Gastroesophageal sphincter (tissue), 3 donors: ENCODE measurements at regions not wholly inside any gene's neighbourhood (a gene's known extent, or its start where the extent isn't known, plus 50 kb on each side); places are given as distances from the start of the nearest gene placed in this dataset.

ENCODE experiments used
- POLR2A ChIP-seq, 2 donors: fragments of 450-650 bp; IDR thresholded peaks; one replicate each; pipeline ENCODE4 v1.6.1; 2017; ENCODE audit warnings: antibody characterized with exemption in 2 of 2, mild to moderate bottlenecking in 2 of 2, moderate library complexity in 1 of 2
- TF ChIP-seq, protein P1 (sequence below), 4 experiments: fragments of 200-600 bp in 2 of 4; fragments of 450-650 bp in 2 of 4; sonication (generic) in 1 of 4; IDR thresholded peaks; one replicate each; pipeline ENCODE4 v1.5.1; 2017 to 2019; ENCODE audit warnings: antibody characterized with exemption in 4 of 4, mild to moderate bottlenecking in 2 of 4, moderate library complexity in 2 of 4

DNA sequence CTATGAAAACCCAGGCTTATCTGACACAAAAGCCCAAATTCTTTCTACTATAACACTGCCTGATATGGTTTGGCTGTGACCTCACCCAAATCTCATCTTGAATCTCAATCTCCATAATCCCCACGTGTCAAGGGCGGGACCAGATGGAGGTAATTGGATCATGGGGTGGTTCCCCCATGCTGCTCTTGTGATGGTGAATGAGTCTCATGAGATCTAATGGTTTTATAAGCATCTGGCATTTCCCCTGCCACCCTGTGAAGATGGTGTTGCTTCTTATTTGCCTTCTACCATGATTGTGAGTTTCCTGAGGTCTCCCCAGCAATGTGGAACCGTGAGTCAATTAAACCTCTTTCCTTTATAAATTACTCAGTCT lies 123.3 kb upstream of the USP24 start:
- TF ChIP-seq POLR2A (IDR thresholded peaks at IDR 0.05) = no peak
- TF ChIP-seq, protein P1, sequence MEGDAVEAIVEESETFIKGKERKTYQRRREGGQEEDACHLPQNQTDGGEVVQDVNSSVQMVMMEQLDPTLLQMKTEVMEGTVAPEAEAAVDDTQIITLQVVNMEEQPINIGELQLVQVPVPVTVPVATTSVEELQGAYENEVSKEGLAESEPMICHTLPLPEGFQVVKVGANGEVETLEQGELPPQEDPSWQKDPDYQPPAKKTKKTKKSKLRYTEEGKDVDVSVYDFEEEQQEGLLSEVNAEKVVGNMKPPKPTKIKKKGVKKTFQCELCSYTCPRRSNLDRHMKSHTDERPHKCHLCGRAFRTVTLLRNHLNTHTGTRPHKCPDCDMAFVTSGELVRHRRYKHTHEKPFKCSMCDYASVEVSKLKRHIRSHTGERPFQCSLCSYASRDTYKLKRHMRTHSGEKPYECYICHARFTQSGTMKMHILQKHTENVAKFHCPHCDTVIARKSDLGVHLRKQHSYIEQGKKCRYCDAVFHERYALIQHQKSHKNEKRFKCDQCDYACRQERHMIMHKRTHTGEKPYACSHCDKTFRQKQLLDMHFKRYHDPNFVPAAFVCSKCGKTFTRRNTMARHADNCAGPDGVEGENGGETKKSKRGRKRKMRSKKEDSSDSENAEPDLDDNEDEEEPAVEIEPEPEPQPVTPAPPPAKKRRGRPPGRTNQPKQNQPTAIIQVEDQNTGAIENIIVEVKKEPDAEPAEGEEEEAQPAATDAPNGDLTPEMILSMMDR (IDR thresholded peaks at IDR 0.05) = no peak
